ENCODE measurements at regions not wholly inside any gene's neighbourhood (a gene's known extent, or its start where the extent isn't known, plus 50 kb on each side); places are given as distances from the start of the nearest gene placed in this dataset.

DNA sequence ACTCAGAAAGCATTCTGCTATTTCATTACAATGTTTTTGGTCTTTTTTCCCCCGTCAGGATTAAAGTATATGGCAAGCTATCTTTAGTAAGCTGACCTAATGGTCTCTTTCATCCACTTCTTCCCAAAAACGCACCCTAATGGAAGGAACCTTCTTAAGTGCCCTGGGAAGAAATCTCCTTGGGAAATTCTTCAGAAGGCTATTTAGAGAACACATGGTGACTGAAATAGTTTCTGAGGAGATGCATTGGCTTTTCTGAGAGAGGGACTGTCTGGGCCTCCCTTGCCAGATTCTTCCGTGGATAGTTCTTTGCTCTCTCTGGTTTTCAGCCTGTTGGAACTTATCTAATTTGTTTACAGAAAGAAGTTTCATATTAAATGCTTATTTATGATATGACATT, 524.1 kb upstream of the MEF2C start:
- no peak overlapping the region for H3K4me3 ChIP-seq (replicated peaks in 1 of 2; ENCODE audit: low read depth in 2 of 2, low read length in 2 of 2)
- TF ChIP-seq, protein P1, sequence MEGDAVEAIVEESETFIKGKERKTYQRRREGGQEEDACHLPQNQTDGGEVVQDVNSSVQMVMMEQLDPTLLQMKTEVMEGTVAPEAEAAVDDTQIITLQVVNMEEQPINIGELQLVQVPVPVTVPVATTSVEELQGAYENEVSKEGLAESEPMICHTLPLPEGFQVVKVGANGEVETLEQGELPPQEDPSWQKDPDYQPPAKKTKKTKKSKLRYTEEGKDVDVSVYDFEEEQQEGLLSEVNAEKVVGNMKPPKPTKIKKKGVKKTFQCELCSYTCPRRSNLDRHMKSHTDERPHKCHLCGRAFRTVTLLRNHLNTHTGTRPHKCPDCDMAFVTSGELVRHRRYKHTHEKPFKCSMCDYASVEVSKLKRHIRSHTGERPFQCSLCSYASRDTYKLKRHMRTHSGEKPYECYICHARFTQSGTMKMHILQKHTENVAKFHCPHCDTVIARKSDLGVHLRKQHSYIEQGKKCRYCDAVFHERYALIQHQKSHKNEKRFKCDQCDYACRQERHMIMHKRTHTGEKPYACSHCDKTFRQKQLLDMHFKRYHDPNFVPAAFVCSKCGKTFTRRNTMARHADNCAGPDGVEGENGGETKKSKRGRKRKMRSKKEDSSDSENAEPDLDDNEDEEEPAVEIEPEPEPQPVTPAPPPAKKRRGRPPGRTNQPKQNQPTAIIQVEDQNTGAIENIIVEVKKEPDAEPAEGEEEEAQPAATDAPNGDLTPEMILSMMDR (IDR thresholded peaks at IDR 0.05; ENCODE audit: low read depth, low read length), result no peak
- DNase-seq (ENCODE audit: low read depth in 2 of 2), result no peak

GRCh38 chr5:89401659-89402058, 518.7 kb upstream of the MEF2C start:
- no peak overlapping the region for H3K4me3 ChIP-seq (replicated peaks in 1 of 2; ENCODE audit: low read depth in 2 of 2, low read length in 2 of 2)
- TF ChIP-seq, protein P1 (IDR thresholded peaks at IDR 0.05; ENCODE audit: low read depth, low read length), result no peak
- DNase-seq (ENCODE audit: low read depth in 2 of 2), result no peak

- H3K4me3 ChIP-seq (replicated peaks in 1 of 2; ENCODE audit: low read depth in 2 of 2, low read length in 2 of 2), result no peak overlapping the region
- no peak for DNase-seq (ENCODE audit: low read depth in 2 of 2)
- TF ChIP-seq, protein P1 (IDR thresholded peaks at IDR 0.05; ENCODE audit: low read depth, low read length), result no peak
These were observed 518.0 kb upstream of the MEF2C start for GRCh38 chr5:89401012-89401411.

DNA sequence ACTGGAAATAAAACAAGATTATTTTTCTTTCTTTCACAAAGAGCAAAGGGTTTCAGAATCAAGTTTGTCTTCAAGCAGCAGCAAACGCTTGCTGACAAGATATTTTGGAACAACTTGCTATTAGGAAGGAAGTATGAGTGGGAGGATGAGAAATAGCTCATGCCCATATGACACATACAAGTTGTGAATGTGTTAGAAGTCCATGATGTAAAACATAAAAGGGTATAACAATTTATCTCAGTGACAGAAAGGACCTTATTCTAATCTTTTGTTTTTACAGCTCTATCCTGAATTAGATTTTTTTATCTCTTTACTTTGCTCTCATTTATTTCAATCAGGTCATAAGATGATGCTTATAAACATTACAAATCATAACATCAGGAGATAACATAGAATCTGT, 516.6 kb upstream of the MEF2C start:
- no peak overlapping the region for H3K4me3 ChIP-seq (replicated peaks in 1 of 2; ENCODE audit: low read depth in 2 of 2, low read length in 2 of 2)
- TF ChIP-seq, protein P1 (IDR thresholded peaks at IDR 0.05; ENCODE audit: low read depth, low read length), result no peak
- peak; percentile 42 to 62 for DNase-seq (ENCODE audit: low read depth in 2 of 2)

- H3K4me3 ChIP-seq (replicated peaks in 1 of 2; ENCODE audit: low read depth in 2 of 2, low read length in 2 of 2), result no peak overlapping the region
- TF ChIP-seq, protein P1 (IDR thresholded peaks at IDR 0.05; ENCODE audit: low read depth, low read length), result no peak
- DNase-seq (ENCODE audit: low read depth in 2 of 2), result peak in 1 of 2 donors; percentile 50
These were observed 514.1 kb upstream of the MEF2C start for GRCh38 chr5:89397096-89397495.

DNA sequence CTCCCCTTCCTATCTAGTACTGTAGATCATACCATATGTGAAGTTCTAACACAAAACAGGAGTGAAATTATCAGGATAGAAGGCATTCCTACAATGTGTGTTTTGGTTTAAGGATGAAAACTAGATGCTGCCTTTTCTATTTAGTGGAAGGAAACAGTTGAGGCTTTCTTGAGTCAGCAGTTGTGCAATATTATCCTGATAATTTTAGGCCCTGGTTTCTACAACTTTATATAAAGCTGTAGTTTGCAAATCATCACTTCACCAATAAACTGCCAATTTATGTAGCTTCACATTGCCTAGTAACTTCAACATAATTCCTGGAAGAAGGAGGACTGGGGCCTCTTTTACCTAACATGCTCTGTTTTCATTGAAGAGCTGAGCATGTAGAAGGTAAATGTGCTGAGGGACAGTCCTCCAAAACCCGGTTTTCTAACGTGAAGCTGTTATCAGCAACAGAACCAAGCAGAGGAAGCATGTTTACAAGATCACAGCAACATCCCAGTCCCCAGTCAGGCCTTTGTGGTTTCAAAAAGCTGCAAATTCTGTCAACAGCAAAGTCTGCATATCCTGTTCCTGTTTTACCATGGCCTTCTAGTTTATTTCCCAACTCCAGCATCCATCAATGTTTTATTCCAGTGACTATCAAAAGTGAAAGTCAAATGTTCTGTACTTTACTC, 513.4 kb upstream of the MEF2C start:
- DNase-seq (ENCODE audit: low read depth in 2 of 2), result peak; percentile 34 to 55
- H3K4me3 ChIP-seq (replicated peaks in 1 of 2; ENCODE audit: low read depth in 2 of 2, low read length in 2 of 2), result no peak overlapping the region
- TF ChIP-seq, protein P1 (IDR thresholded peaks at IDR 0.05; ENCODE audit: low read depth, low read length), result no peak

- H3K4me3 ChIP-seq (replicated peaks in 1 of 2; ENCODE audit: low read depth in 2 of 2, low read length in 2 of 2), result no peak overlapping the region
- TF ChIP-seq, protein P1 (IDR thresholded peaks at IDR 0.05; ENCODE audit: low read depth, low read length), result no peak
- DNase-seq (ENCODE audit: low read depth in 2 of 2), result no peak
These were observed 512.1 kb upstream of the MEF2C start for GRCh38 chr5:89395111-89395510.

Measured in cardiac fibroblast (primary cell).